Stomach (tissue), 8 donors: ENCODE measurements at regions not wholly inside any gene's neighbourhood (a gene's known extent, or its start where the extent isn't known, plus 50 kb on each side); places are given as distances from the start of the nearest gene placed in this dataset.

Source experiments
- DNase-seq, 2 donors: peaks; one replicate each; pipeline versions ENCODE4 v3.0.0 to v3.0.0-alpha.2; 2013 to 2019
- H3K27ac ChIP-seq, 5 donors: fragments of 200-600 bp in 4 of 5; sonication (generic) in 4 of 5; one replicate each; pipeline ENCODE4 v1.5.1; 2013 to 2019; ENCODE audit warnings: mild to moderate bottlenecking in 1 of 5, moderate library complexity in 1 of 5
- H3K27me3 ChIP-seq, 3 donors: fragments of 200-600 bp; sonication (generic); one replicate each; pipeline ENCODE4 v1.5.1; 2017 to 2019; ENCODE audit warnings: mixed run types in 1 of 3
- H3K36me3 ChIP-seq, 4 donors: fragments of 200-600 bp; sonication (generic); 1 replicate in 3 of 4; 2 replicates in 1 of 4; pipeline ENCODE4 v1.5.1; 2016 to 2019
- H3K4me1 ChIP-seq, 4 donors: fragments of 200-600 bp; sonication (generic); one replicate each; pipeline ENCODE4 v1.5.1; 2016 to 2019
- H3K4me3 ChIP-seq, 4 donors: fragments of 200-600 bp; sonication (generic) in 3 of 4; one replicate each; pipeline ENCODE4 v1.5.1; 2016 to 2019; ENCODE audit warnings: mild to moderate bottlenecking in 1 of 4
- H3K9me3 ChIP-seq, 4 donors: fragments of 200-600 bp; sonication (generic); one replicate each; pipeline ENCODE4 v1.5.1; 2016 to 2019
- CTCF ChIP-seq, 7 experiments: fragments of 450-650 bp in 4 of 7; fragments of 200-600 bp in 3 of 7; sonication (generic) in 3 of 7; IDR thresholded peaks; one replicate each; pipeline ENCODE4 v1.5.1; 2016 to 2019; ENCODE audit warnings: antibody characterized with exemption in 7 of 7, control low read depth in 2 of 7, mild to moderate bottlenecking in 1 of 7
- EP300 ChIP-seq: sonication (generic); formaldehyde crosslinking; IDR thresholded peaks from one replicate; pipeline ENCODE4 v1.6.1; 2017; ENCODE audit warnings: antibody characterized with exemption
- POLR2A ChIP-seq, 4 donors: fragments of 450-650 bp; IDR thresholded peaks; one replicate each; pipeline ENCODE4 v1.6.1; 2016; ENCODE audit warnings: antibody characterized with exemption in 4 of 4, control low read depth in 2 of 4, mild to moderate bottlenecking in 1 of 4, moderate library complexity in 1 of 4
- POLR2AphosphoS5 ChIP-seq, 3 donors: sonication (generic); formaldehyde crosslinking; IDR thresholded peaks; one replicate each; pipeline ENCODE4 v1.6.1; 2016; ENCODE audit warnings: antibody characterized with exemption in 3 of 3
- WGBS, 5 donors: extraction: QIAGEN DNeasy Blood & Tissue Kit in 3 of 5; methylation state at CpG; one replicate each; pipeline versions ENCODE4 v1.1.5 to v1.1.7; 2013 to 2018; 5-methylcytosine and 5-hydroxymethylcytosine counted together
- intact Hi-C: fragments of 100-400 bp; cut with DNase I; formaldehyde crosslinking; loops from one replicate; pipeline ENCODE4 v1.15.1; 2023; ENCODE audit warnings: low total_unique reads
- donor health status: healthy with polysubstance abuse.
- donor health status: Bipolar disorder and iron deficiency.
- donor health status: healthy.

DNA sequence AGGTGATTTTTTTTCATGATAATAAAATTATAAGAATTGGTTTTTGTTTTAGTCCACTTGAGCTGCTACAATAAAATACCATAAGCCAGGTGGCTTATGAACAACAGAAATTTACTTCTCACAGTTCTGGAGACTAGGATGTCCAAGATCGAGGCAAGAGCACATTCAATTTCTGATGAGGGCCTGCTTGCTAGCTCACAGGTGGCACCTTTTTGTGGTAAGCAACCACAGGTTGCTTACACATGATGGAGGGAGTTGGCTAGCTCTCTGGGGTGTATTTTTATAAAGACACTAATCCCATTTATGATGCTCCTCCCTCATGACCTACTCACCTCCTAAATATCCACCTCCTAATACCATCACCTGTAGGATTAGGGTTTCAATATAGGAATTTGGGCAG, 1248.5 kb upstream of the TENM3 start:
- 79 to 100% (median 94%) methylated on average over 1 of the region's 1 CpG for WGBS, 5 donors
- Histone ChIP-seq H3K36me3 (no peaks in the 10 kb centered on the region), H3K27me3 (no peaks in the 10 kb centered on the region), H3K4me3 (no peak overlapping the region), H3K27ac (no peak overlapping the region), H3K4me1 (no peaks in the 10 kb centered on the region), H3K9me3 (peaks cover 0 to 1% (median 0%) of the 10 kb centered on the region in 4 donors)
- no peak for DNase-seq
- TF ChIP-seq POLR2AphosphoS5 (IDR thresholded peaks at IDR 0.05): no peak
- intact Hi-C loops: no loop called here

GRCh38 chr4:180999217-180999616, 1244.0 kb upstream of the TENM3 start:
- H3K27ac ChIP-seq: no peak overlapping the region
- DNase-seq: no peak

GRCh38 chr4:181004056-181004455, 1239.1 kb upstream of the TENM3 start:
- Histone ChIP-seq H3K27ac (no peak overlapping the region), H3K36me3 (no peaks in the 10 kb centered on the region), H3K4me3 (no peak overlapping the region), H3K27me3 (no peaks in the 10 kb centered on the region), H3K4me1 (peaks cover 0 to 7% (median 2%) of the 10 kb centered on the region in 4 donors), H3K9me3 (no peaks in the 10 kb centered on the region)
- no peak for DNase-seq
- 91 to 92% (median 92%) methylated on average over 4 of the region's 4 CpGs for WGBS, 5 donors
- intact Hi-C loops: no loop called here
- TF ChIP-seq CTCF (IDR thresholded peaks at IDR 0.05) (no peak), EP300 (no peak), POLR2A (IDR thresholded peaks at IDR 0.05) (no peak), POLR2AphosphoS5 (IDR thresholded peaks at IDR 0.05) (no peak)

More at GRCh38 chr4:180999217-180999616, 1244.0 kb upstream of the TENM3 start:
- intact Hi-C loops: no loop called here
- WGBS, 5 donors: 6 to 9% (median 8%) methylated on average over 2 of the region's 2 CpGs
- Histone ChIP-seq H3K36me3 (no peaks in the 10 kb centered on the region), H3K4me3 (no peak overlapping the region), H3K9me3 (no peaks in the 10 kb centered on the region), H3K27me3 (no peaks in the 10 kb centered on the region), H3K4me1 (no peaks in the 10 kb centered on the region)
- no peak for TF ChIP-seq EP300
- TF ChIP-seq CTCF (IDR thresholded peaks at IDR 0.05): no peak
- TF ChIP-seq POLR2AphosphoS5 (IDR thresholded peaks at IDR 0.05): no peak
- TF ChIP-seq POLR2A (IDR thresholded peaks at IDR 0.05): no peak

DNA sequence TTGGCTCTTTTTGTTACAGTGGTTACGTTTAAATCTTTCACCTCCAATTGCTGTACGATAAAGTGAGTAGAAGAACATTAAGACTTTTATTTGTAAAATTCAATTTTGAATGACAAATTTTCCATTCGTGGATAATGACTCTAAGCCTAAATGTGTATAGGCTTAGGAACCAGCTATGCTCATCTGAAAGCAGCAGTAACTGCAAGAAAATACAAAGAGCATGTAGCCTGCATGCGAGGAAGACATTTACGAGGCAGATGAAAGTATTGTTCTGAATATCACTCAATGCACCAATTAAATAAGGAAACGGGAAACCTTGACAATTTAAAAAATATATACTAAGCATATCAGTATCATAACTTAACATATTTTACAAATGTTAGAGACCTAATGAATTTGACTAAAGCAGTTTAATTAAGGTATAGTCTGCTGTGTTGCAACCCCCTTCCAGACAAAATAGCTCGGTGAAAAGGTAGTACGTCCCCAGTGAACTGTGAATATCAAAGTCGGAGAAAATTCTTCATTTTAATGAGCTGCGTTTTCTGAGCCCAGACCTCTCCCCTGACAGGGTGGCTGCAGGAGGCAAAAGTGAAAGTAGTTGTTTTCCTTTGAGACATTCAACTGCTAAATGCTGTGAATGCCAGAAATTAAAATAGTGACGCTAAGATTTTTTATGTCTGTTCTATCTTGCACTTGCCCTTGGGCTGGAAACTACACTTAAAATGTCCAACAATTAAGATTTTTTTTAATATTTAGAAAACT, 1236.5 kb upstream of the TENM3 start:
- TF ChIP-seq CTCF (IDR thresholded peaks at IDR 0.05): no peak
- no peak for TF ChIP-seq POLR2AphosphoS5 (IDR thresholded peaks at IDR 0.05)
- no peak for TF ChIP-seq POLR2A (IDR thresholded peaks at IDR 0.05)
- no peak for TF ChIP-seq EP300
- intact Hi-C loops: no loop called here
- Histone ChIP-seq H3K27me3 (no peaks in the 10 kb centered on the region), H3K4me1 (peaks cover 0 to 7% (median 2%) of the 10 kb centered on the region in 4 donors), H3K9me3 (no peaks in the 10 kb centered on the region), H3K4me3 (peak overlapping the region in 1 of 4 donors; percentile 25), H3K36me3 (no peaks in the 10 kb centered on the region), H3K27ac (no peak overlapping the region)
- WGBS, 5 donors: 31 to 50% (median 45%) methylated on average over 11 of the region's 11 CpGs
- no peak for DNase-seq

DNA sequence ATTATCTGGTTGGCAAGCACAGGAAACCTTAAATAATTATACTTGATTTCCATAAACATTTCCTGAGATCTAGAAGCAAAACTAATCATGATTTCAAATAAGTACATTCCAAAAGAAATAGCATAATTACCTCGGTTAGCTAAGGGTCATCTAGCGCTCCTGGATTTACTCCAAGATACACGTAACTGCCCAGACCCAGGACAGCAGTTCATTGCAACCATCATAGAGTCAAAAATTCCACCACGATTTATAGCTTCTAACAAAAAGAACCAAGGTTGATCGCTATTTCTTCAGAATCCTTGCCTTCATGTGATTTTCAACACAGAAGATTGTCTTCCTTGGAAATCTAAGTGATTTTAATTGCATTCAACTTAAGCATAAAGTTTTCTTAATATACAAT, 1235.5 kb upstream of the TENM3 start:
- Histone ChIP-seq H3K27ac (no peak overlapping the region), H3K4me1 (peaks cover 0 to 7% (median 2%) of the 10 kb centered on the region in 4 donors), H3K36me3 (no peaks in the 10 kb centered on the region), H3K4me3 (no peak overlapping the region), H3K27me3 (no peaks in the 10 kb centered on the region), H3K9me3 (no peaks in the 10 kb centered on the region)
- 45 to 66% (median 55%) methylated on average over 5 of the region's 5 CpGs for WGBS, 5 donors
- TF ChIP-seq CTCF (IDR thresholded peaks at IDR 0.05): no peak
- intact Hi-C loops: no loop called here
- DNase-seq: no peak
